DND-41 (cell line): ENCODE measurements at regions not wholly inside any gene's neighbourhood (a gene's known extent, or its start where the extent isn't known, plus 50 kb on each side); places are given as distances from the start of the nearest gene placed in this dataset.

ENCODE experiments used
- ATAC-seq: fragments of 200-7000 bp; cut with Tn5 transposase; 3 replicates; pipeline ENCODE4 v1.9.1; 2021; ENCODE audit warnings: low read depth; ENCODE audit not compliant: insufficient read depth
- DNase-seq: peaks from one replicate; pipeline ENCODE4 v3.0.0-alpha.2; 2020
- H2AFZ ChIP-seq: 2 replicates; pipeline ENCODE4 v1.6.0; 2012; ENCODE audit warnings: low read depth, low read length
- H3K27ac ChIP-seq: 2 replicates; pipeline ENCODE4 v1.5.1; 2012; ENCODE audit warnings: low read length, inconsistent platforms
- H3K27me3 ChIP-seq: fragments of 200-600 bp; sonication (generic); 2 replicates; pipeline ENCODE4 v1.6.0; 2012; ENCODE audit warnings: low read length, mild to moderate bottlenecking, inconsistent platforms; ENCODE audit not compliant: insufficient read depth, poor library complexity
- H3K36me3 ChIP-seq: 2 replicates; pipeline ENCODE4 v1.5.1; 2012; ENCODE audit warnings: low read length, inconsistent platforms; ENCODE audit not compliant: insufficient read depth
- H3K4me1 ChIP-seq: 2 replicates; pipeline ENCODE4 v1.5.1; 2012; ENCODE audit warnings: mild to moderate bottlenecking, low read length; ENCODE audit not compliant: insufficient read depth
- H3K4me2 ChIP-seq: 2 replicates; pipeline ENCODE4 v1.6.0; 2012; ENCODE audit warnings: mild to moderate bottlenecking, moderate library complexity, low read length, inconsistent platforms; ENCODE audit not compliant: insufficient read depth
- H3K4me3 ChIP-seq, 2 experiments: fragments of 200-600 bp in 1 of 2; shearing (Covaris generic) in 1 of 2; 2 replicates each; pipeline ENCODE4 v1.5.1; 2012 to 2016; ENCODE audit warnings: inconsistent platforms in 2 of 2, low read length in 2 of 2, mild to moderate bottlenecking in 2 of 2, low read depth in 1 of 2, moderate library complexity in 1 of 2
- H3K79me2 ChIP-seq: 2 replicates; pipeline ENCODE4 v1.6.0; 2012; ENCODE audit warnings: low read length, inconsistent platforms; ENCODE audit not compliant: insufficient read depth
- H3K9ac ChIP-seq: 2 replicates; pipeline ENCODE4 v1.6.0; 2012; ENCODE audit warnings: low read depth, mild to moderate bottlenecking, inconsistent platforms, low read length, moderate library complexity
- H3K9me3 ChIP-seq: 2 replicates; pipeline ENCODE4 v1.5.1; 2012; ENCODE audit warnings: low read length, moderate library complexity, mild to moderate bottlenecking, inconsistent platforms; ENCODE audit not compliant: insufficient read depth, severe bottlenecking
- H4K20me1 ChIP-seq: 2 replicates; pipeline ENCODE4 v1.6.0; 2012; ENCODE audit warnings: low read length; ENCODE audit not compliant: insufficient read depth
- CTCF ChIP-seq: IDR thresholded peaks from 2 replicates; pipeline ENCODE4 v1.5.1; 2012; ENCODE audit warnings: borderline replicate concordance, low read length, moderate library complexity, mild to moderate bottlenecking; ENCODE audit not compliant: poor library complexity, severe bottlenecking; ENCODE audit errors: extremely low read depth
- EZH2 ChIP-seq: IDR thresholded peaks from 3 replicates; pipeline ENCODE4 v1.6.1; 2012; ENCODE audit warnings: borderline replicate concordance, low read depth, mild to moderate bottlenecking, moderate library complexity, low read length, inconsistent platforms; ENCODE audit not compliant: severe bottlenecking

GRCh38 chr4:4693258-4693657, 151.4 kb upstream of the STX18 start:
- H2AFZ ChIP-seq = no peak overlapping the region
- no peaks in the 10 kb centered on the region for H3K79me2 ChIP-seq
- no peak overlapping the region for H3K9ac ChIP-seq
- H4K20me1 ChIP-seq = no peaks in the 10 kb centered on the region
- no peaks in the 10 kb centered on the region for H3K36me3 ChIP-seq
- no peaks in the 10 kb centered on the region for H3K27me3 ChIP-seq
- TF ChIP-seq EZH2 (no peak), CTCF (no peak)
- no peak for ATAC-seq
- H3K27ac ChIP-seq = no peak overlapping the region
- DNase-seq = no peak
- H3K4me2 ChIP-seq = no peak overlapping the region
- H3K4me1 ChIP-seq = no peaks in the 10 kb centered on the region
- no peak overlapping the region for H3K4me3 ChIP-seq
- no peaks in the 10 kb centered on the region for H3K9me3 ChIP-seq

DNA sequence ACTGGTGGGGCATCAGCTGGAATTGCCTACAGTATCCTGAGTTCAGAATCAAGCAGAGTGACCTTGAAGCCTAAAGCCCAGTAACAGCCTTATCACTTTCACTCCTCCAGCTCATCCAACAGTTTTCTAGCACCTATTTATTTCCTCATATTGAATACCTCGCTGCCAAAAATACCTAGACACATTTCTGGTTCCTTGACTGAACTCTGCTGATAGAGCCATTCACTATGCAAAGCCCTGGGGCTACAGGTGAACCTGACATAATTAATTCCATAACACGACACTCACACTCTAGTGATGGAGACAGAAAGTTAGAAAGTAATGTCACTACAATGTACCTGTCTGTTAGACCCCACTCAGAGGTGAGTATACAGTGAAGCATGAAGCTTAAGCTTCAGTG, 149.0 kb upstream of the STX18 start:
- no peaks in the 10 kb centered on the region for H4K20me1 ChIP-seq
- H3K27ac ChIP-seq = no peak overlapping the region
- TF ChIP-seq EZH2 = no peak
- TF ChIP-seq CTCF = no peak
- H3K9ac ChIP-seq = no peak overlapping the region
- no peaks in the 10 kb centered on the region for H3K27me3 ChIP-seq
- H3K36me3 ChIP-seq = no peaks in the 10 kb centered on the region
- no peaks in the 10 kb centered on the region for H3K4me1 ChIP-seq
- no peak overlapping the region for H3K4me2 ChIP-seq
- H3K4me3 ChIP-seq = no peak overlapping the region
- ATAC-seq (no peak), DNase-seq (no peak)
- no peaks in the 10 kb centered on the region for H3K9me3 ChIP-seq
- no peaks in the 10 kb centered on the region for H3K79me2 ChIP-seq
- H2AFZ ChIP-seq = no peak overlapping the region

- no peaks in the 10 kb centered on the region for H3K9me3 ChIP-seq
- DNase-seq = no peak
- no peaks in the 10 kb centered on the region for H3K27me3 ChIP-seq
- H3K4me1 ChIP-seq = no peaks in the 10 kb centered on the region
- H3K4me3 ChIP-seq = no peak overlapping the region
- H4K20me1 ChIP-seq = no peaks in the 10 kb centered on the region
- H2AFZ ChIP-seq = no peak overlapping the region
- no peak for ATAC-seq
- H3K9ac ChIP-seq = no peak overlapping the region
- no peaks in the 10 kb centered on the region for H3K79me2 ChIP-seq
- no peaks in the 10 kb centered on the region for H3K36me3 ChIP-seq
- no peak for TF ChIP-seq EZH2
- no peak overlapping the region for H3K27ac ChIP-seq
- H3K4me2 ChIP-seq = no peak overlapping the region
These were observed 148.0 kb upstream of the STX18 start for GRCh38 chr4:4689694-4690440.

DNA sequence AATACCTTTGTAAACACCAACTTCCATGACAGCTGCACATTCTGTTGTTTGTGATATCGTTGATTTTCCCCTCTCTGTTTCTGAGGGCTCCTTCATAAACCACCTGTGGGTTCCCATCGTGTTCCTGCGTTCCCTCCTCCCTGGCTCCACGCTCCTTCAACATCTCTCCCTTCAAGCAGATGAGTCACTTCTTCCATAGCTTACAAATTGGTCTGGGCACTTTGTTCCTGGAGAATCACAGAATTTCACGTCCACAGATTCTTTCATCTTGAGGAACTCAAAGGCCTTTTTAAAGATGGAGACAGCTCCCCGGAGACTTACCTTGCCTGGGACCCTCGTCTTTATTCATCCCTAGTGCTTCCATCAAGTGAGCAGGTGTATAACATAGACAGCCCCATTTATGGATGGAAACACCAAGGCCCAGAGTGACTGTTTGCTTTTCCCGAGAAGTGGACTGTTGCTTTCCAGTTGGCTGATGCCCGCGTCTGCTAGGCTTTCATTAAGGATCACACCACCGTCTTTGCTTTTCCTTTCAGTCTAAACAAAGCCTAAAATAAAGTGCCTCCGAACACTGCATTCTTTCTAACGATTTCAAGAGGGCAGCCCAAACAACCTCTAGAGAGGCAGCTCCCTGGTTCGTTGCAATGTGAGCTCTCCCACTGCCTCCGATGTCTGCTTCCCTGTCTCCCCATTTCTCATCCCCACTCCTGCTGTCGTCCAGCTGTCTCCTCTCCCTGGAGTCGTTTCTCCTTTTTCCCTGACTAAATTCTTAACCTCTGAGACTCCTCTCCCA, 146.3 kb upstream of the STX18 start:
- TF ChIP-seq CTCF (no peak), EZH2 (no peak)
- Histone ChIP-seq H3K9ac (no peak overlapping the region), H3K4me2 (no peak overlapping the region), H3K36me3 (no peaks in the 10 kb centered on the region), H2AFZ (no peak overlapping the region), H3K79me2 (no peaks in the 10 kb centered on the region), H3K4me3 (no peak overlapping the region), H4K20me1 (no peaks in the 10 kb centered on the region), H3K9me3 (no peaks in the 10 kb centered on the region), H3K4me1 (no peaks in the 10 kb centered on the region), H3K27ac (no peak overlapping the region), H3K27me3 (no peaks in the 10 kb centered on the region)
- ATAC-seq (no peak), DNase-seq (no peak)
